ENCODE measurements at regions not wholly inside any gene's neighbourhood (a gene's known extent, or its start where the extent isn't known, plus 50 kb on each side); places are given as distances from the start of the nearest gene placed in this dataset.

DNA sequence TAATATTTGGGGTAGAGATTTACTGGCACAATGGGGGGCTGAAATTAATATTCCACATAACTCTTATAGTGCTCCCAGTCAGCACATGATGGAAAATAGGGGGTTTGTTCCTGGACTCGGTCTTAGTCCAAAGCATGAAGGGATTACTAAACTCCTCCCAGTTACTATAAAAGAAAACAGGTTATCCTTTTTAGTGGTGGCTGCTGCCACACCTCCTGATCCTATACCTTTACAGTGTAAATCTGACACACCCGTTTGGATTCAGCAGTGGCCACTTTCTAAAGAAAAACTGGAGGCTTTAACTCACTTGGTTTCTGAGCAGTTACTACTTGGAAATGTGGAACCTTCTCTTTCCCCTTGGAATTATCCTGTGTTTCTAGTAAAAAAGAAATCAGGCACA, 572.9 kb upstream of the PTGER4 start:
- H3K9ac ChIP-seq (ENCODE audit: control insufficient read depth, extremely low read depth, insufficient read depth, low read length), result no peak overlapping the region
- dilution Hi-C loops (cut with MboI; ENCODE audit: extremely low pct_ligation_motif_present, low sequenced_read_pairs), result no loop called here
- H3K4me2 ChIP-seq (ENCODE audit: control insufficient read depth, extremely low read depth, insufficient read depth, low read depth, low read length), result no peak overlapping the region
- no peaks in the 10 kb centered on the region for H3K9me1 ChIP-seq (ENCODE audit: control insufficient read depth, extremely low read depth, insufficient read depth, low read length)
- H3K4me1 ChIP-seq (ENCODE audit: control insufficient read depth, extremely low read depth, insufficient read depth, low read length), result no peaks in the 10 kb centered on the region
- no peaks in the 10 kb centered on the region for H3K79me2 ChIP-seq (ENCODE audit: control insufficient read depth, insufficient read depth, low read length)
- H3K27ac ChIP-seq (ENCODE audit: control insufficient read depth, insufficient read depth, low read length), result no peak overlapping the region
- no peaks in the 10 kb centered on the region for H3K36me3 ChIP-seq (ENCODE audit: control insufficient read depth in 2 of 2, extremely low read depth in 1 of 2, insufficient read depth in 2 of 2, low read length in 2 of 2)
- H3K27me3 ChIP-seq (ENCODE audit: control insufficient read depth, extremely low read depth, insufficient read depth, low read length), result no peaks in the 10 kb centered on the region
- H4K20me1 ChIP-seq (ENCODE audit: control insufficient read depth, extremely low read depth, insufficient read depth, low read length), result no peaks in the 10 kb centered on the region
- H3K4me3 ChIP-seq (ENCODE audit: control insufficient read depth in 2 of 3, extremely low read depth in 1 of 3, insufficient read depth in 2 of 3, low read depth in 1 of 3, low read length in 3 of 3), result no peak overlapping the region
- FAIRE-seq (no peak), DNase-seq (ENCODE audit: low read depth, low spot score) (no peak)
- no peaks in the 10 kb centered on the region for H3K9me3 ChIP-seq (ENCODE audit: control insufficient read depth, low read depth, low read length)
- H2AFZ ChIP-seq (ENCODE audit: control insufficient read depth, low read length), result no peak overlapping the region
- no peak for TF ChIP-seq EZH2 (IDR thresholded peaks at IDR 0.05; ENCODE audit: low read length)
- TF ChIP-seq, protein P1, sequence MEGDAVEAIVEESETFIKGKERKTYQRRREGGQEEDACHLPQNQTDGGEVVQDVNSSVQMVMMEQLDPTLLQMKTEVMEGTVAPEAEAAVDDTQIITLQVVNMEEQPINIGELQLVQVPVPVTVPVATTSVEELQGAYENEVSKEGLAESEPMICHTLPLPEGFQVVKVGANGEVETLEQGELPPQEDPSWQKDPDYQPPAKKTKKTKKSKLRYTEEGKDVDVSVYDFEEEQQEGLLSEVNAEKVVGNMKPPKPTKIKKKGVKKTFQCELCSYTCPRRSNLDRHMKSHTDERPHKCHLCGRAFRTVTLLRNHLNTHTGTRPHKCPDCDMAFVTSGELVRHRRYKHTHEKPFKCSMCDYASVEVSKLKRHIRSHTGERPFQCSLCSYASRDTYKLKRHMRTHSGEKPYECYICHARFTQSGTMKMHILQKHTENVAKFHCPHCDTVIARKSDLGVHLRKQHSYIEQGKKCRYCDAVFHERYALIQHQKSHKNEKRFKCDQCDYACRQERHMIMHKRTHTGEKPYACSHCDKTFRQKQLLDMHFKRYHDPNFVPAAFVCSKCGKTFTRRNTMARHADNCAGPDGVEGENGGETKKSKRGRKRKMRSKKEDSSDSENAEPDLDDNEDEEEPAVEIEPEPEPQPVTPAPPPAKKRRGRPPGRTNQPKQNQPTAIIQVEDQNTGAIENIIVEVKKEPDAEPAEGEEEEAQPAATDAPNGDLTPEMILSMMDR (optimal IDR thresholded peaks at IDR 0.05 in 1 of 3, IDR thresholded peaks at IDR 0.05 in 1 of 3, conservative IDR thresholded peaks at IDR 0.05 in 1 of 3; ENCODE audit: extremely low read depth in 1 of 3, insufficient read depth in 2 of 3, low read length in 3 of 3), result no peak

DNA sequence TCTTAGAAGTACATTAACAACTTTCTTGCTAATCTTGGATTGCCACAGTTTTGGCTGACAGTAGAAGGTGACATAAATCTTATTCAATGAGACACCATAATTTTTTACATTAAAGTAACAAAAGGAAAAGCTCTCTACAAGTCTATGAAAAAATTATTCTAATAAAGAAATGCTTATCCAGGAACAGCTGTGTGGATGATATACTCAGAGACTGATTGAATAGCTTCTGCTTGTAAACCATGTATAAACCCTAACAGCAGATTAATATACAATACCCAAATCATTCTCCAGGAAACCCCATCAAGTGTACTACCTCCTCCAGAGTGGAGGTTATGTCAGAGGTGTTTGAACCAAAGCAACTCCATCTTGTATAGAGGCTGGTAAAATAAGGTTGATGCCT, 581.4 kb upstream of the PTGER4 start:
- dilution Hi-C loops (cut with MboI; ENCODE audit: extremely low pct_ligation_motif_present, low sequenced_read_pairs), result no loop called here
- TF ChIP-seq EZH2 (IDR thresholded peaks at IDR 0.05; ENCODE audit: low read length), result no peak
- TF ChIP-seq, protein P1 (optimal IDR thresholded peaks at IDR 0.05 in 1 of 3, IDR thresholded peaks at IDR 0.05 in 1 of 3, conservative IDR thresholded peaks at IDR 0.05 in 1 of 3; ENCODE audit: extremely low read depth in 1 of 3, insufficient read depth in 2 of 3, low read length in 3 of 3), result no peak

More for the DNA sequence above, 581.4 kb upstream of the PTGER4 start:
- H3K27ac ChIP-seq (ENCODE audit: control insufficient read depth, insufficient read depth, low read length), result no peak overlapping the region
- FAIRE-seq (no peak), DNase-seq (ENCODE audit: low read depth, low spot score) (no peak)
- no peaks in the 10 kb centered on the region for H4K20me1 ChIP-seq (ENCODE audit: control insufficient read depth, extremely low read depth, insufficient read depth, low read length)
- H3K36me3 ChIP-seq (ENCODE audit: control insufficient read depth in 2 of 2, extremely low read depth in 1 of 2, insufficient read depth in 2 of 2, low read length in 2 of 2), result no peaks in the 10 kb centered on the region
- H3K4me1 ChIP-seq (ENCODE audit: control insufficient read depth, extremely low read depth, insufficient read depth, low read length), result peaks cover 6% of the 10 kb centered on the region
- no peak overlapping the region for H3K4me2 ChIP-seq (ENCODE audit: control insufficient read depth, extremely low read depth, insufficient read depth, low read depth, low read length)
- no peaks in the 10 kb centered on the region for H3K79me2 ChIP-seq (ENCODE audit: control insufficient read depth, insufficient read depth, low read length)
- H3K27me3 ChIP-seq (ENCODE audit: control insufficient read depth, extremely low read depth, insufficient read depth, low read length), result no peaks in the 10 kb centered on the region
- H3K4me3 ChIP-seq (ENCODE audit: control insufficient read depth in 2 of 3, extremely low read depth in 1 of 3, insufficient read depth in 2 of 3, low read depth in 1 of 3, low read length in 3 of 3), result no peak overlapping the region
- H3K9me3 ChIP-seq (ENCODE audit: control insufficient read depth, low read depth, low read length), result no peaks in the 10 kb centered on the region
- no peak overlapping the region for H2AFZ ChIP-seq (ENCODE audit: control insufficient read depth, low read length)
- H3K9me1 ChIP-seq (ENCODE audit: control insufficient read depth, extremely low read depth, insufficient read depth, low read length), result no peaks in the 10 kb centered on the region
- no peak overlapping the region for H3K9ac ChIP-seq (ENCODE audit: control insufficient read depth, extremely low read depth, insufficient read depth, low read length)
